Cardiac muscle cell (in vitro differentiated cells and primary cell): ENCODE measurements at regions not wholly inside any gene's neighbourhood (a gene's known extent, or its start where the extent isn't known, plus 50 kb on each side); places are given as distances from the start of the nearest gene placed in this dataset.

ENCODE experiments used
- DNase-seq, 2 donors: peaks; one replicate each; pipeline versions ENCODE4 v3.0.0 to v3.0.0-alpha.2; 2010 to 2017; ENCODE audit warnings: low read depth in 1 of 2, low spot score in 1 of 2
- H3K27ac ChIP-seq: fragments of 200-600 bp; sonication (generic); 2 replicates; pipeline ENCODE4 v1.5.1; 2016
- H3K27me3 ChIP-seq: fragments of 200-600 bp; sonication (generic); 2 replicates; pipeline ENCODE4 v1.6.0; 2016; ENCODE audit warnings: control low read depth
- H3K36me3 ChIP-seq: fragments of 200-600 bp; sonication (generic); 2 replicates; pipeline ENCODE4 v1.5.1; 2016; ENCODE audit warnings: control low read depth
- H3K4me1 ChIP-seq: fragments of 200-600 bp; sonication (generic); 2 replicates; pipeline ENCODE4 v1.8.1; 2017; ENCODE audit warnings: low read depth, mild to moderate bottlenecking, mixed run types
- H3K4me3 ChIP-seq: fragments of 200-600 bp; sonication (generic); 2 replicates; pipeline ENCODE4 v1.5.1; 2016; ENCODE audit warnings: mild to moderate bottlenecking
- H3K9me3 ChIP-seq: fragments of 200-600 bp; sonication (generic); 2 replicates; pipeline ENCODE4 v1.5.1; 2017; ENCODE audit warnings: low read depth, mild to moderate bottlenecking, control low read depth
- TF ChIP-seq, protein P1 (sequence below): IDR thresholded peaks from 2 replicates; pipeline ENCODE4 v1.5.1; 2012; ENCODE audit warnings: low read depth, mild to moderate bottlenecking, low read length

DNA sequence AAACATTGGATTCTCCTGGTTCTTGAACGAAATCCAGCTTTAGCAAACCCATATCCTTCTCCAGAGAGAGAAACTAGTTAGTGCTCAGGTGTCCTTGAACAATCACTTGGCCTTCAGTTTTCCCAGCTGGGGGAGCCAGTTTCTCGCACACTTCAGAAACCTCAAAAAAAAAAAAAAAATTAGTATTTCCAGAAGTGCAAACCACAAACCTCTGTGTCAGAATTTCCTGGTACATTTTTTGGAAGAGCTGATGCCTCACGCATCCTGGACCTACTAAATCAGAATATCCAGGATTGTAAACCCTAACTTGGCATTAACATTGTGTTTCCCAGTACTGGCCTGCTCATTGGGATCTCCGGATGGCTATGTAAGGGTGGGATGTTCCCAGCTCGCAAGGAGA, 143.4 kb upstream of the EGR2 start:
- peak in 1 of 2 donors; percentile 57 for DNase-seq
- TF ChIP-seq, protein P1, sequence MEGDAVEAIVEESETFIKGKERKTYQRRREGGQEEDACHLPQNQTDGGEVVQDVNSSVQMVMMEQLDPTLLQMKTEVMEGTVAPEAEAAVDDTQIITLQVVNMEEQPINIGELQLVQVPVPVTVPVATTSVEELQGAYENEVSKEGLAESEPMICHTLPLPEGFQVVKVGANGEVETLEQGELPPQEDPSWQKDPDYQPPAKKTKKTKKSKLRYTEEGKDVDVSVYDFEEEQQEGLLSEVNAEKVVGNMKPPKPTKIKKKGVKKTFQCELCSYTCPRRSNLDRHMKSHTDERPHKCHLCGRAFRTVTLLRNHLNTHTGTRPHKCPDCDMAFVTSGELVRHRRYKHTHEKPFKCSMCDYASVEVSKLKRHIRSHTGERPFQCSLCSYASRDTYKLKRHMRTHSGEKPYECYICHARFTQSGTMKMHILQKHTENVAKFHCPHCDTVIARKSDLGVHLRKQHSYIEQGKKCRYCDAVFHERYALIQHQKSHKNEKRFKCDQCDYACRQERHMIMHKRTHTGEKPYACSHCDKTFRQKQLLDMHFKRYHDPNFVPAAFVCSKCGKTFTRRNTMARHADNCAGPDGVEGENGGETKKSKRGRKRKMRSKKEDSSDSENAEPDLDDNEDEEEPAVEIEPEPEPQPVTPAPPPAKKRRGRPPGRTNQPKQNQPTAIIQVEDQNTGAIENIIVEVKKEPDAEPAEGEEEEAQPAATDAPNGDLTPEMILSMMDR: no peak
- no peak overlapping the region for H3K27ac ChIP-seq

DNA sequence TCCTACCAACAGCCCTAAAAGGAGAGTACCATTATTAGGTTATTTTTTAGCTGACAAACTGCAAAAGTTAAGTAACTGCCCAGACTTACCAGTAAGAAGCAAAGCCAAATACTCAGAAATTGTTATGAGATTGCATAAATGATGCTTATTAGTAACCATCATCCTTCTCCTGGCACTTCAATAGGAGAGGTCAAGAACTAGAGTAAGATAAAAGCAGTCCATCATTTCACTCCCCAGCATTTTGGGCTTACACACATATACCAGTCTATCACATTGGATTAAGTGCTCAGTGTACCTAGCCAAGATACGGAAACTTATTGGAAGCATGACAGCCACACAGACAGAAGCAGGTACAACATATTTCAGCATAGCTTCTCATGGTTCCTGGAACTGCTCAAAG, 142.8 kb upstream of the EGR2 start:
- H3K27ac ChIP-seq: no peak overlapping the region
- no peaks in the 10 kb centered on the region for H3K9me3 ChIP-seq
- H3K27me3 ChIP-seq: peaks cover 4% of the 10 kb centered on the region
- DNase-seq: no peak
- no peaks in the 10 kb centered on the region for H3K36me3 ChIP-seq
- TF ChIP-seq, protein P1: no peak
- H3K4me1 ChIP-seq: no peaks in the 10 kb centered on the region
- H3K4me3 ChIP-seq: no peak overlapping the region

More for the DNA sequence above, 143.4 kb upstream of the EGR2 start:
- Histone ChIP-seq H3K9me3 (no peaks in the 10 kb centered on the region), H3K4me3 (no peak overlapping the region), H3K27me3 (peaks cover 4% of the 10 kb centered on the region), H3K36me3 (no peaks in the 10 kb centered on the region), H3K4me1 (no peaks in the 10 kb centered on the region)

DNA sequence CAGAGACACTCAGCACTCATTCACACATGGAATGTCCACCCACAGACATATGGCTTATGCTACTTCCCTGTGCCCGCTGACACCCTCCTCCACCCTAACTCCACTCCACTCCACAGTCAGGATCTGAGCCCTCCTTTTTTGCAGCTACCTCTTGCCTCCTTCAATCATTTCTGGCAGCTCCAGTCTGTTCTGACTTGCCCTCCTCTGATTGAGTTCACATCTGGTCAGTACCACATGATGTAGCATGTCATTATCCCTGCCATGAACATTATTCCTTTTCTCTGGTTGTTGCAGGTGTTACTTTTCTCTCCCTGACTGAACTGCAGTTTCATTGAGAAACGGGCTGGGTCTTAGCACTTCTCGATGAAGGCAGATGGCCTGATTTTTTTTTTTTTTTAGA, 130.1 kb upstream of the EGR2 start:
- H3K27me3 ChIP-seq: no peaks in the 10 kb centered on the region
- DNase-seq: no peak

DNA sequence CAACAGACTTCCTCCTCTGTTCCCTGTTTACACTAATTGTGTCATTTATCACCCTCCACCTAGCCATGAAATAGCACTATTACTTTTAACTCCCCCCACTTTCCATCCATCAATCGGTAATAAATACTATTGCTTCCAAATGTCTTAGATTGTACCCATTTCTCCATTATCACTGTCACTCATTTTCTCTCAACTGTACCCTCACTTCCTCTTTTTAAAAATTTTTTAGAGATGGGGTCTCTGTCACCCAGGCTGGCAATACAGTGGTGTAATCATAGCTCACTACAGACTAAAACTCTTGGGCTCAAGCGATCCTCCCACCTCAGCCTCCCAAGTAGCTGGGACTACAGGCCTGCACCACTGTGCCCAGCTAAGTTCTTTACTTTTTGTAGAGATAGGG, 123.5 kb upstream of the EGR2 start:
- H3K27me3 ChIP-seq: no peaks in the 10 kb centered on the region
- no peak overlapping the region for H3K4me3 ChIP-seq
- H3K27ac ChIP-seq: no peak overlapping the region
- no peak for DNase-seq
- no peaks in the 10 kb centered on the region for H3K4me1 ChIP-seq
- H3K36me3 ChIP-seq: no peaks in the 10 kb centered on the region
- TF ChIP-seq, protein P1: no peak
- H3K9me3 ChIP-seq: no peaks in the 10 kb centered on the region

More for the DNA sequence above, 130.1 kb upstream of the EGR2 start:
- no peaks in the 10 kb centered on the region for H3K36me3 ChIP-seq
- H3K4me1 ChIP-seq: no peaks in the 10 kb centered on the region
- H3K4me3 ChIP-seq: no peak overlapping the region
- TF ChIP-seq, protein P1: no peak
- H3K27ac ChIP-seq: no peak overlapping the region
- no peaks in the 10 kb centered on the region for H3K9me3 ChIP-seq

DNA sequence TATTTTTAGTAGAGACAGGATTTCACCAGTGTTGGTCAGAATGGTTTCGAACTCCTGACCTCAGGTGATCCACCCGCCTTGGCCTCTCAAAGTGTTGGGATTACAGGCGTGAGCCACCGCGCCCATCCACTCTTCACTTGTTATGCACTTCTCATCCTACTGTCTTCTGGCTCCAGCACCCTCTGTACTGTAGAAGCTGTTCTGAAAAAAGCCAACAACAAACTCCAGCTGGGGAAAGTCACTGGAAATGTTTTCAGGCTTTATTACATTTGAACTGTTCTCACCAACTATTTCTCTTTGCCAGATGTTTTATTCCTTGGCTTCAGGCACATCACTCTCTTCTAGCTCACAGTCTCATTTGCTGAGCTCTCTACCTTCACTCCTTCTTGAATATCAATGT, 122.5 kb upstream of the EGR2 start:
- H3K4me3 ChIP-seq: no peak overlapping the region
- no peaks in the 10 kb centered on the region for H3K36me3 ChIP-seq
- H3K4me1 ChIP-seq: no peaks in the 10 kb centered on the region
- DNase-seq: no peak
- TF ChIP-seq, protein P1: no peak
- H3K27ac ChIP-seq: no peak overlapping the region
- no peaks in the 10 kb centered on the region for H3K27me3 ChIP-seq
- no peaks in the 10 kb centered on the region for H3K9me3 ChIP-seq

DNA sequence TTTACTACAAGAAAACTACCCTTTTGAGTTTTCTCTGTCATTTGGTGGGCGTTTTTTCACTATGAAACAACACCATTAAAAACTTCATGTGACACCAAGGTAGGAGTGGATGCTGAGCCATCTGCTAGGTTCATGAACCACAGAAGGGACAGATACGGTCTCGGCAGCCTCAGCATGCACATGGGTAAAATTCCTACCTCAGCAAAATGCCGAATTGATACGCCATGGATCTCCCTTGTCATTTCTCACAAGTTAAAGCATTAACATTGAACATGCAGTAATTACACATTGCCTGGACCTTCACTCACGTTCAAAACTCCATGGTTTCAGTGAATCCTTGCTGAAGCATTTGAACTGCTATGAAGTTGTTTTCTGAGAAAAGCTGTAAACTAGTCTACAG, 121.5 kb upstream of the EGR2 start:
- no peaks in the 10 kb centered on the region for H3K27me3 ChIP-seq
- no peaks in the 10 kb centered on the region for H3K9me3 ChIP-seq
- H3K27ac ChIP-seq: no peak overlapping the region
- no peaks in the 10 kb centered on the region for H3K36me3 ChIP-seq
- H3K4me3 ChIP-seq: no peak overlapping the region
- DNase-seq: no peak
- TF ChIP-seq, protein P1: no peak
- no peaks in the 10 kb centered on the region for H3K4me1 ChIP-seq
